GM12878 (cell line): ENCODE measurements at regions not wholly inside any gene's neighbourhood (a gene's known extent, or its start where the extent isn't known, plus 50 kb on each side); places are given as distances from the start of the nearest gene placed in this dataset.

Experiments used
- ATAC-seq: fragments of 200-7000 bp; cut with Tn5 transposase; 3 replicates; pipeline ENCODE4 v1.9.1; 2020; ENCODE audit warnings: mild to moderate bottlenecking, moderate library complexity
- BruUV-seq: library from RNA; stranded (reverse); fragments of 400-500 nt; replicated peaks from 2 replicates; lab custom pipeline; 2021; lab: Mats Ljungman, UMichigan
- CTCF ChIA-PET: fragments of 300-600 bp; sonication (Branson Sonifier 250); formaldehyde crosslinking; extraction: SDS; loops from one replicate; lab custom pipeline; 2021; ENCODE audit warnings: inconsistent platforms; lab: Yijun Ruan, JAX
- POLR2A ChIA-PET: fragments of 350-600 bp; formaldehyde crosslinking; extraction: SDS; loops from one replicate; lab custom pipeline; 2021; ENCODE audit warnings: inconsistent platforms; lab: Charles Lee
- RAD21 ChIA-PET: fragments of 300-600 bp; sonication (Branson Sonifier 250); formaldehyde crosslinking; loops from one replicate; lab custom pipeline; 2023; ENCODE audit warnings: antibody characterized with exemption; ENCODE audit not compliant: unreplicated experiment; lab: Charles Lee
- SMC1A ChIA-PET: fragments of 300-600 bp; sonication (Branson Sonifier 250); formaldehyde crosslinking; loops from one replicate; lab custom pipeline; 2023; ENCODE audit not compliant: unreplicated experiment, uncharacterized antibody; lab: Charles Lee
- DNase-seq: peaks from one replicate; pipeline ENCODE4 v3.0.0-alpha.2; 2011; ENCODE audit warnings: low read depth, low spot score
- FAIRE-seq: peaks from 3 replicates; lab custom pipeline; 2011; peaks lifted over from hg19 to GRCh38; lab: Jason Lieb, UNC
- H2AFZ ChIP-seq: 2 replicates; pipeline ENCODE4 v1.6.0; 2011; ENCODE audit warnings: low read depth, low read length, control low read depth; ENCODE audit not compliant: control insufficient read depth
- H3K27ac ChIP-seq: 2 replicates; pipeline ENCODE4 v1.5.1; 2011; ENCODE audit warnings: control low read depth; ENCODE audit not compliant: control insufficient read depth, insufficient read depth
- H3K27me3 ChIP-seq, 2 experiments: replicated peaks in 1 of 2; 2 replicates each; pipeline versions ENCODE4 v1.6.0 to v1.6.1; 2011; ENCODE audit warnings: low read length in 1 of 2; ENCODE audit not compliant: control insufficient read depth in 2 of 2, insufficient read depth in 2 of 2
- H3K36me3 ChIP-seq, 2 experiments: 2 replicates each; pipeline ENCODE4 v1.5.1; 2011; ENCODE audit warnings: low read length in 1 of 2; ENCODE audit not compliant: control insufficient read depth in 2 of 2, insufficient read depth in 2 of 2
- H3K4me1 ChIP-seq: 2 replicates; pipeline ENCODE4 v1.6.1; 2011; ENCODE audit warnings: mild to moderate bottlenecking, low read length, moderate library complexity, mixed read lengths; ENCODE audit not compliant: control insufficient read depth, insufficient read depth
- H3K4me2 ChIP-seq: 2 replicates; pipeline ENCODE4 v1.6.0; 2011; ENCODE audit warnings: control low read depth; ENCODE audit not compliant: control insufficient read depth, insufficient read depth
- H3K4me3 ChIP-seq: fragments of 200-600 bp; sonication (generic); 2 replicates; pipeline ENCODE4 v1.5.1; 2016
- H3K79me2 ChIP-seq: 2 replicates; pipeline ENCODE4 v1.6.0; 2011; ENCODE audit warnings: low read length; ENCODE audit not compliant: control insufficient read depth, insufficient read depth
- H3K9ac ChIP-seq: 2 replicates; pipeline ENCODE4 v1.8.0; 2011; ENCODE audit warnings: low read length, control low read depth, mixed read lengths; ENCODE audit not compliant: control insufficient read depth, insufficient read depth
- H3K9me3 ChIP-seq: replicated peaks from 3 replicates; pipeline ENCODE4 v1.5.1; 2011; ENCODE audit warnings: mild to moderate bottlenecking, low read length; ENCODE audit not compliant: control insufficient read depth, insufficient read depth
- H4K20me1 ChIP-seq: 2 replicates; pipeline ENCODE4 v1.6.0; 2011; ENCODE audit not compliant: control insufficient read depth, insufficient read depth
- BCL3 ChIP-seq: IDR thresholded peaks from 2 replicates; pipeline ENCODE4 v1.6.1; 2011; ENCODE audit warnings: borderline replicate concordance, low read depth, mild to moderate bottlenecking, moderate library complexity, low read length; ENCODE audit not compliant: insufficient read depth, poor library complexity, severe bottlenecking
- NKRF ChIP-seq: fragments of 450-650 bp; conservative IDR thresholded peaks from 2 replicates; pipeline ENCODE4 v1.6.1; 2017; ENCODE audit warnings: mild to moderate bottlenecking, moderate library complexity
- RELA ChIP-seq: fragments of 450-650 bp; IDR thresholded peaks from 2 replicates; pipeline ENCODE4 v1.8.0; 2014; ENCODE audit warnings: borderline replicate concordance; ENCODE audit not compliant: partially characterized antibody
- TAF1 ChIP-seq: IDR thresholded peaks from 2 replicates; pipeline ENCODE4 v1.6.1; 2011; ENCODE audit warnings: mild to moderate bottlenecking, low read depth, low read length, borderline replicate concordance
- WGBS: methylation state at CpG from one replicate; pipeline ENCODE4 v1.1.6; 2016; ENCODE audit warnings: low lambda C conversion rate; ENCODE audit not compliant: insufficient replicate concordance, insufficient coverage; ENCODE audit errors: missing lambda C conversion rate; 5-methylcytosine and 5-hydroxymethylcytosine counted together
- in situ Hi-C: fragments of 300-500 bp; cut with MboI; formaldehyde crosslinking; loops from 9 replicates; pipeline ENCODE4 v1.14.3; 2018; ENCODE audit warnings: mixed read lengths
- intact Hi-C: fragments of 100-400 bp; cut with micrococcal nuclease; formaldehyde crosslinking; loops from one replicate; pipeline ENCODE4 v1.14.2; 2022; ENCODE audit not compliant: unreplicated experiment

GRCh38 chr12:24752763-24753462 is 196.0 kb downstream of the BCAT1 start:
- 65% methylated on average over 4 of the region's 4 CpGs for WGBS
- TF ChIP-seq NKRF, result no peak
- no peak for TF ChIP-seq BCL3
- TF ChIP-seq RELA, result no peak
- no peak for TF ChIP-seq TAF1
- H3K4me2 ChIP-seq, result no peak overlapping the region
- no peaks in the 10 kb centered on the region for H3K9me3 ChIP-seq
- no peaks in the 10 kb centered on the region for H3K79me2 ChIP-seq
- RAD21 ChIA-PET, result no interaction called here
- H3K4me1 ChIP-seq, result no peaks in the 10 kb centered on the region
- H3K4me3 ChIP-seq, result no peak overlapping the region
- H3K27me3 ChIP-seq, result peaks cover 2 to 4% of the 10 kb centered on the region in 2 experiments; a peak in 2 of 4 replicates
- POLR2A ChIA-PET, result no interaction called here
- BruUV-seq, result no TSS peak
- ATAC-seq (no peak), FAIRE-seq (no peak), DNase-seq (no peak)
- H3K27ac ChIP-seq, result no peak overlapping the region
- CTCF ChIA-PET, result interaction anchor here (0.6 to 1.4 kb wide), 2 partner anchors 26 to 1383 kb away, joined by 4 read pairs; no protein-coding TSS in a partner anchor
- in situ Hi-C loops, result no loop called here
- SMC1A ChIA-PET, result interaction anchor here (0.9 kb wide), 1 partner anchor 21 kb away, joined by 3 read pairs; no protein-coding TSS in a partner anchor
- intact Hi-C loops, result no loop called here
- H3K36me3 ChIP-seq, result no peaks in the 10 kb centered on the region
- H4K20me1 ChIP-seq, result no peaks in the 10 kb centered on the region
- H3K9ac ChIP-seq, result no peak overlapping the region
- H2AFZ ChIP-seq, result no peak overlapping the region
